ENCODE measurements at regions not wholly inside any gene's neighbourhood (a gene's known extent, or its start where the extent isn't known, plus 50 kb on each side); places are given as distances from the start of the nearest gene placed in this dataset.
"Not testable (repeated sequence)": the region's sequence is repeated elsewhere in the genome, so short reads cannot be mapped to it uniquely, and the experiment has no call there.

- intact Hi-C loops (cut with DNase I) = no loop called here
- no peak for DNase-seq (ENCODE audit: low spot score)
These were observed 50.7 kb upstream of the TNFSF4 start for GRCh38 chr1:173257805-173258204.

GRCh38 chr1:173258479-173259264 is 51.5 kb upstream of the TNFSF4 start:
- DNase-seq (ENCODE audit: low spot score) = no peak
- intact Hi-C loops (cut with DNase I) = no loop called here

DNA sequence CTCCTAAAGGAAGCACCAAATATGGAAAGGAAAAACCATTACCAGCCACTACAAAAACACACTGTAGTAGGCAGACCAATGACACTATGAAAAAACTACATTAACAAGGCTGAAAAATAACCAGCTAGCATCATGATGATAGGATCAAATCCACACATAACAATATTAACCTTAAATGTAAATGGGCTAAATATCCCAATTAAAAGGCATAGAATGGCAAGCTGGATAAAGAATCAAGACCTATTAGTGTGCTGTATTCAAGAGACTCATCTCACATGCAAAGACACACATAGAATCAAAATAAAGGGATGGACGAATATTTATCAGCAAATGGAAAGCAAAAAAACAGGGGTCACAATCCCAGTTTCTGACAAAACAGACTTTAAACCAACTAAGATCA is 53.2 kb upstream of the TNFSF4 start:
- DNase-seq (ENCODE audit: low spot score) = not testable (repeated sequence)

DNA sequence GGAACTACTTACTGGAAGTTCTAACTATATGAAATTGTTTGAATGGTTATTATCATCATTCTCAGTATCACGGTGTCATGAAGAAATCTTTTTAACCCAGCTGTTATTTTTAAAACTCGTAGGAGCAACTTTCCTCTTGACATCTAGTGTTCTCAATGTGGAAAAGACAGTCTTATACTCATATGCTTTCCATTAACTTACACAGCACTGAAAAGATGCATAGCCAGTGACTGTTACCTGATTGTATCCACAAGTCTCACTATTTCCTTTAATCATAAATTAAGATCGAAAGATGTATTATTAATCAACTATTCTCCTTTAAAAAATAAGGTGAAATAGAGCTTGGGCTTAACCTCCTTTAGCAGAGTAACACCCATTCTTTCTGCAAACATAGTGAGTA is 59.7 kb upstream of the TNFSF4 start:
- DNase-seq (ENCODE audit: low spot score) = no peak
- intact Hi-C loops (cut with DNase I) = no loop called here

More for the DNA sequence above, 53.2 kb upstream of the TNFSF4 start:
- intact Hi-C loops (cut with DNase I) = not testable (repeated sequence)

- no peak for DNase-seq (ENCODE audit: low spot score)
- intact Hi-C loops (cut with DNase I) = no loop called here
These were observed 60.4 kb upstream of the TNFSF4 start for GRCh38 chr1:173267453-173267945.

GRCh38 chr1:173268261-173268660 is 61.1 kb upstream of the TNFSF4 start:
- intact Hi-C loops (cut with DNase I) = no loop called here
- no peak for DNase-seq (ENCODE audit: low spot score)

DNA sequence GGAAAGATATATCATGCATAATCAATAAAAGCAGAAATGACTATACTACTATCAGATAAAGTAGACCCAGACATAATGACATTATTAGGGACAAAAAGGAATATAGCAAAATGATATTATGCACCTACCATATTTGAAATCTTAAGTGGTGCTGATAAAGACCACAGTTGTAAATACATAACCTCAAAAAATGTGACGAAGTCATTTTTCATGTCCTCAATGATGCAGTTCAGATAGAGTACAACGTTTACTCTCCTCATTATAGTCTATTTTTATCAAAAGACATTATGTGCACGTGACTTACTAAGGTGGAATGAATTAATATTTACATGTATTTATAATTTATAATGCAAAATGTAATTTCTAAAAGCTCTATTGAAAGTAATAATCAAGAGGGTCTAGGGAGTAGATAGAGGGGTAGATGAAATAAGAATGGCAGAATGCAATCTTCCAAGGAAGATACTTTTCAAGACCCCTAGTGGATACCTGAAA is 61.7 kb upstream of the TNFSF4 start:
- intact Hi-C loops (cut with DNase I) = no loop called here
- DNase-seq (ENCODE audit: low spot score) = no peak

DNA sequence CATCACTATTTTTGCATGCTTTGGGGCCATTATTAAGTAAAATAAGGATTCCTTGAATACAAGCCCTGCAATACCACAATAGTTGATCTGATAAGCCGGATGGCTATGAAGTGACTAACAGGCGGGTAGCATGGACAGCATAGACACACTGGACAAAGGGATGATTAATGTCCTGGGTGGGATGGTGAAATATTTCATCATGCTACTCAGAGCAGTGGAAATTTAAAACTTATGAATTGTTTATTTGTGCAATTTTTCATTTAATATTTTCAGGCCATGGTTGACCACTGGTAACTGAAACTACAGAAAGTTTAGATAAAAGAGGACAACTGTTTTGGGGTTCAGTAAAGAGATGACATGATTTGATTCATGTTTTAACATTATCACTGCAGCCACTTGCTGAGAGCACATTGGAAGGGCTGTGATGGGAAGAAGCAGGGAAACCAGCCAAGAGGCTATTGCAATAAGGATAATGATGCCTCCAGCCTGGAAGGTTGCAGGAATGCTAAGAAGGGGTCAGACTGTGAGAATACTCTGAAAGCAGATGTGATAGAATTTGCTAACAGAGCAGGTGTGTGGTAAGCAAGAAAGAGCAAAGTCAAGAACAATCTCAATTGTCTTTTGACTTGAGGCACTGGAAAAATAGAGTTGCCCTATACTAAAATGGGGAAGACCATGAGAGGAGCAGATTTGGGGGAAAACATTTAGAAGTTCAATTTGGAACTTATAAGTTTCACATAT is 62.5 kb upstream of the TNFSF4 start:
- no peak for DNase-seq (ENCODE audit: low spot score)
- intact Hi-C loops (cut with DNase I) = no loop called here

GRCh38 chr1:173270243-173270642 is 63.1 kb upstream of the TNFSF4 start:
- DNase-seq (ENCODE audit: low spot score) = no peak
- intact Hi-C loops (cut with DNase I) = no loop called here

DNA sequence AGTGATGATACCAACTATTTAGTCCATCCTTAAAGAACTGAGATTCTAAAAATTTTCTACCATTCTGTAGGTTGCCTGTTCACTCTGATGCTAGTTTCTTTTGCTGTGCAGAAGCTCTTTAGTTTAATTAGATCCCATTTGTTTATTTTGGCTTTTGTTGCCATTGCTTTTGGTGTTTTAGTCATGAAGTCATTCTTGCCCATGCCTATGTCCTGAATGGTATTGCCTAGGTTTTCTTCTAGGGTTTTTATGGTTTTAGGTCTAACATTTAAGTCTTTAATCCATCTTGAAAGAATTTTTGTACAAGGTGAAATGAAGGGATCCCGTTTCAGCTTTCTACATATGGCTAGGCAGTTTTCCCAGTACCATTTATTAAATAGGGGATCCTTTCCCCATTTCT is 63.9 kb upstream of the TNFSF4 start:
- DNase-seq (ENCODE audit: low spot score); intact Hi-C loops (cut with DNase I): not testable (repeated sequence)

DNA sequence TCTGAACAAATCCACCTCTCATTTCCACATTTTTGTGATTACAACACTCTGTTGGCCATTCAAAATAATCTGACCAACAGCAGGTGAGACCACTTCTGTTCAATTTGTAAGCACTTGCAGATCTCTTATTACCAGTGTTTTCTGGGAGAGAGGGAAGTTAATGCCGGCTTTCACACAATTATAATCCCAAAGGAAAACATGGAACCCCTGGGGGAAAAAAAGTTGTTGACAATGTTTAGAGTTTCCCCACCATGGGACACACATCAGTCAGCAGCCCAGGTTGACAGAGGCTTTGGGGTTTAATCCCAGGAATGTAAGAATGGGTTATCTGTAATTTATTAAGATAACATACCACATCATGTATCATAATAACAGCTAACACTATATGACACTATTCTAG is 68.4 kb upstream of the TNFSF4 start:
- intact Hi-C loops (cut with DNase I) = no loop called here
- DNase-seq (ENCODE audit: low spot score) = no peak

- intact Hi-C loops (cut with DNase I) = no loop called here
- no peak for DNase-seq (ENCODE audit: low spot score)
These were observed 70.0 kb upstream of the TNFSF4 start for GRCh38 chr1:173276922-173277800.

DNA sequence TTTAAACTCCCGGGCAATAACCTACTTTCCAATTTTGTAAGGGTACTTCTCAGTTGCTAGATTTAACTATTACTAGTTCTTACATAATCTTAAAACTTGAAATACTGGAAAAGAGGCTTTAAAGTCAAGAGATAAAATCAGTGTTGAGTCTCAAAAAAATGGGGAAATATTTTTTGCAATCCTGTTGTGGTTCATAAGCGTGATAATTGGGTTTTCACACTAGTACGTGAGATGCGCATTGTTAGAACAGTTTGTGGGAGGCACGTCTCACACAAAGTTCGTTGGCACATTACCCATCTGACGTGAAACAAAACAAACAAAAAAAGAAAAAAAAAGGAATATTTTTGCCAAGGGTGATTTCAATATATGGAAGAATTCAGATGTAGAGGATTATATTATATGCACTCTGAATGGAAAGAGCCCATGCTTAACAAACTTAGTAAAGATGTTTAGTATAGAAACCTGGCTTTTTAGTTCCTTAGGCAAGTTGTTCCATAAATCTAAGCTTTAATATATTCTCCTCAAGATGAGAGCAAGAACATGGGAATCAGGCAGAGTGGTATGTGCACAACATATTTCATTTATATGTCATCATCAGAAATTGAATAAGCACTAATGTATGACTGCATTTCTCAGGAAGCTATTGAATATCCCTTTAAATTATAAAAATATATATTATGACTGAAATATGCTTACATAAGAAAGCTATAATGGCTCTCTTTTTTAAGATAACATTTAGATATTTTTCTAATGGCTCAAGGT is 73.9 kb upstream of the TNFSF4 start:
- intact Hi-C loops (cut with DNase I) = no loop called here
- no peak for DNase-seq (ENCODE audit: low spot score)

DNA sequence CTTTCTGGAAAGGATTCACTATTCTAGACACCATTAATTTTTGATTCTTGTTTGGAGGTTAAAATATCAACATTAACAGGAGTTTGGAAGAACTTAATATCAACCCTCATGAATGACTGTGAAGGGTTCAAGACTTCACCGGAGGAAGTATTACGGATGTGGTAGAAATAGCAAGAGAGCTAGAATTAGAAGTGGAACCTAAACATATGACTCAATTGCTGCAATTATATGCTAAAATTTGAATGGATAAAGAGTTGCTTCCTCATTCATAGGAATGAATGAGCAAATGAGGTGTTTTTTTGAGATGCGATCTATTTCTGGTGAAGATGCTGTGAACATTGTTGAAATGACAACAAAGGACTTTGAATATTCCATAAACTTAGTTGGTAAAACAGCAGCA is 77.9 kb upstream of the TNFSF4 start:
- intact Hi-C loops (cut with DNase I) = no loop called here
- DNase-seq (ENCODE audit: low spot score) = no peak

- intact Hi-C loops (cut with DNase I) = no loop called here
- DNase-seq (ENCODE audit: low spot score) = no peak
These were observed 80.7 kb upstream of the TNFSF4 start for GRCh38 chr1:173287785-173288184.

DNA sequence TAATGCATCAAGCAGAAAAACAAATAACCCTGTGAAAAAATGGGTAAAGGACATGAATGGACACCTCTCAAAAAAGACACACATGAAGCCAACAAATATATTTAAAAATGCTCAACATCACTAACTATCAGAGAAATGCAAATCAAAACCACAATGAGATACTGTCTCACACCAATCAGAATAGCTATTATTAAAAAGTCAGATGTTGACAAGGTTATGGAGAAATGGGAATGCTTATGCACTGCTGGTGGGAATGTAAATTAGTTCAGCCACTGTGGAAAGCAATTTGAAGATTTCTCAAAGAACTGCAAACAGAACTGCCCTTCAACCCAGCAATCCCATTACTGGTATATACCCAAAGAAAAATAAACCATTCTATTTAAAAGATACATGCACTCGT is 86.6 kb upstream of the TNFSF4 start:
- DNase-seq (ENCODE audit: low spot score) = no peak
- intact Hi-C loops (cut with DNase I) = no loop called here

- intact Hi-C loops (cut with DNase I) = no loop called here
- DNase-seq (ENCODE audit: low spot score) = no peak
These were observed 87.7 kb upstream of the TNFSF4 start for GRCh38 chr1:173294843-173295242.

DNA sequence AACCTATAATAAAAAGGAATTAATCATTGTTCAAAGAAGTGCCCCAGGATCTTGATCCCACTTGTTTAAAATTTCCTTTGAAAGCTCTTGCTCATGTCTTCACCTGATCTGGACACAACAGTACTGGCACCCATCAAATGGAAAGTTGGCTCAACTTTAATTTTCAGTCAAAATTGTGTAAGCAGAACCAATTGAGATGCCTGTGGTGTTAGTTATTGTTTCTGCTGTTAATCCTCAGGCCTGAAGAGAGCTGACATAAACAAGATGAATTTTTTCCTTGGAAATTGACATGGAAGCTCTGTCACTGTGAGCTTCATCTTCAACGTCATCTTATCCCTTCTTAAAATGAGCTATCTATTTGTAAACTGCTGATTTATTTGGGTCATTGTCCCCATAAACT is 88.3 kb upstream of the TNFSF4 start:
- DNase-seq (ENCODE audit: low spot score) = no peak
- intact Hi-C loops (cut with DNase I) = no loop called here

DNA sequence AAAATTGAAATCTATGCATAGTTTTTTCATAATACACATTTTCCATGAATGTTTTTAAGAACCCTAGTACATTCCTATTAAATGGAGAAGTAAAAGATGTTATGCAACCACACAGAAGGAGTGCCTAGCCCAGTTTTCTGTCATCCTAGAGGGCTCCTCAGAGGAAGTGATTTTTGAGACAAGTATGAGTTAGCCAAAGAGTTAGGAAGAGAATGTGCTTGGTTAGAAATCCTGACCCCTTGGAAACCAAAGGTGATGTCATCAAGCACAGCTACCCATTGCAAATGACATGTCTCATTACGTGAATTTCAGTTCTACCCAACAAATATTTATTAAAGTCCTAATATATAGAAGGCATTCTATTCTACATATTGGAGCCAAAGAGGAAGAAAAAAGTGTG is 88.9 kb upstream of the TNFSF4 start:
- intact Hi-C loops (cut with DNase I) = no loop called here
- DNase-seq (ENCODE audit: low spot score) = no peak

All from posterior vena cava (tissue), 2 donors.